NCI-H748 (cell line): ENCODE measurements at regions not wholly inside any gene's neighbourhood (a gene's known extent, or its start where the extent isn't known, plus 50 kb on each side); places are given as distances from the start of the nearest gene placed in this dataset.

Experiments used
- DNase-seq: peaks from one replicate; lab custom pipeline; 2025; ENCODE audit not compliant: unreplicated experiment; lab: John Stamatoyannopoulos, UW

DNA sequence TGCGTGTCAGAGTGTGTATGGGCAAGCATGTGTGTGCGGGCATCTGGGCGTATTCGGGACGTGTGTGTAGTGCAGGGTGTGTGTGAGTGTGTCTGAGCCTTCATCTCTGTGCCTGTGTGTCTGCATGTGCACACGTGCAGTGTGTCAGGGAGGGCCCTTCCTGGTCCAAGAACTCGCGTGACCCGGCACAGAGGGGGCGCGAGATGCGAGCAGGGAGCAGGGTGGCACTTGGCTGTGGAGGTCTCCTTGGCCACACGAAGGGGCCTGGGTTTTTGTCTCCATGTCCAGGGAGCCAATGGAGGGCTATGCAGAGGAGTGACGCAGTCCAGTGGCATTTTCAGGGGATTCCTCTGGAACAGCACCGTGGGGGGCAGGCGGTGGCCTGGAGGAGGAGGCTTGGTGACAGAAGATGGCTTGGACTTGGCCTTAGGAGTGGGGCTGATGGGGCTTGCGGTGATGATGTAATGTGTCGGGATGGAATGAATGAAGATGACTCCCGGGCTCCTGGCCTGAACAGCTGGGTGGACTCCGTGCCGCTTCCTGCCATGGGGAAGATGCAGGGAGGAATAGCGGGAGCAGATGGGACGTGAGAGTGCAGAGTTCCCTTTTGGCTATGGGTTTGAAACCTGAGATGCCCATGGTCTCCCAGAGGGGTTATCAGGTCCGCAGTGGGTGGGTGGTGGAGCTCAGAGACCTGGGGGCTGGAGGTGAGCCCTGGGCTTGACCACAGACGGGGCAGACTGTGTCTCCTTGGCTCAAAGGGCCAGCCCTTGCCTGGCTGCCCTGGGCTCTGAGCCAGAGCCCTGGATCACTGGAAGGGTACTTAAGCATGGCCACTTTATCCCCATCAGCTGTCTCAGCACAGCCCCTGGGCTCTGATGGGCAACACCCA is 208.3 kb downstream of the PHETA1 start:
- DNase-seq = no peak

DNA sequence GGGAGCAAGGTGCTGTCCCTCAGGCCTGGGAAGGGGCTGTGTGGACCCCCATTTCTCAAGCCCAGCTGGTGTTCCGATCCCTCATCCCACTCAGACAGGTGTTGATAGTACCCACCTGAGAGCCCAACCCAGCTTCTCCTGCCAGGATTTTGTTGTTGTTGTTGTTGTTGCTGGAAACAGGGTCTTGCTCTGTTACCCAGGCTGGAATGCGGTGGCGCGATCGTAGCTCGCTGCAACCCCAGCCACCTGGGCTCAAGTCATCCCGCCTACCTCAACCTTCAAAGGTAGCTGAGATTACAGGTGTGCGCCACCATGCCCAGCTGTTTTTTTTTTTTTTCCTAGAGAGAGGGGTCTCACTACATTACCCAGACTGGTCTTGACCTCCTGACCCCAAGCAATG is 209.9 kb downstream of the PHETA1 start:
- DNase-seq = no peak

DNA sequence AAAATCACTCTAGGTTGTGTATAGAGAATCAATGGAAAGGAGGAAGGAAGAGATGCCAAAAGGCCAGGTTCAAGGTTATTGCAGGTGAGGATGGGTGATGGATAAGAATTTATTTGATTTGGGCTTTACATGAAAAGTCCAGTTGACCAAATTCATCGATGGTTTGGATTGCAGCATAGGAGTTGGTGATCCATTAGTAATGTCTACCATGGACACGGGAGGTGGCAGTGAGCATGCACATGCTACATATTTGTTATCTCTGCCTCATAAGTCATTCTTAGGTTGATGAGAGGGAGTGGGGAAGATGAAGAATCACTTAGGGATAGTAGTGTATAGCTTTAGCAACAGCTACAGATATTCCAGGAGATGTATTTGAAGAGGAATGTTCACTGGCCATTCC is 211.4 kb downstream of the PHETA1 start:
- no peak for DNase-seq

DNA sequence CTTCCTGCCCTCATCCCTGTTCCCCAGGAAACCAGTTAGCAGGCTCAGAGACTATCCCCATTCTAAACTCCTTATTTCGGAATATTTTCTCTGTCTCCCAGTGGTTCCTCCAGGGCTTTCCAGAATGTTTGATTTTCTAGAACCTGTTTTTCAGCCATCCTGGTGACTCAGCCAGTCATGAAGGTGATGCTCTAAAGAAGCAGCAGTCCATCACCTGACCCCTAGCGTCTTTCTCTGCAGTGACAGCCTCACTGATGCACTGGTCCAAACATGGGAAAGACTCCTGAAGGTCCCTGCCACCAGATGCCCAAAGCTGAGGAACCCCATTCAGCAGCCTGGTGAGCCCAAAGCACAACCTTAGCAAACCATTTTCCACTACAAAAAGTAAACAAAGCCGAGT is 212.6 kb downstream of the PHETA1 start:
- DNase-seq = no peak

DNA sequence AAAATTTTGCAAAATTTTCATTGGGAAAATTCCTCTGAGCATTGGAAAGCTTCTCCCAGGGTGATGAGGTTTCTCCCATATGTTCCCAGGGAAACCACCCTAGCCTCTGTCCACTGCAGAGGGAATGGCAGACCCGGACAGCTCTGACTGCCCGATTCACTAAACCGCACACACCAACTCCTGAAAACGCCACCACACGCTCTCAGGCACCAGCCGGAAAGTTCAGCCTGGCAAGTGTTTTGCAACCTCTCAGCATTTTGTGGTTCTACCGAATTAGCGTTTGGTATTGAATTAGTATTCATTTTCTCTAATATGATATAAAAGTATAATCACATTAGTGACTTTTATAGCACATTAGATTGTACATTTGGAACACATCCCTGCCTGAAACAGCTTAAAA is 213.4 kb downstream of the PHETA1 start:
- DNase-seq = no peak

DNA sequence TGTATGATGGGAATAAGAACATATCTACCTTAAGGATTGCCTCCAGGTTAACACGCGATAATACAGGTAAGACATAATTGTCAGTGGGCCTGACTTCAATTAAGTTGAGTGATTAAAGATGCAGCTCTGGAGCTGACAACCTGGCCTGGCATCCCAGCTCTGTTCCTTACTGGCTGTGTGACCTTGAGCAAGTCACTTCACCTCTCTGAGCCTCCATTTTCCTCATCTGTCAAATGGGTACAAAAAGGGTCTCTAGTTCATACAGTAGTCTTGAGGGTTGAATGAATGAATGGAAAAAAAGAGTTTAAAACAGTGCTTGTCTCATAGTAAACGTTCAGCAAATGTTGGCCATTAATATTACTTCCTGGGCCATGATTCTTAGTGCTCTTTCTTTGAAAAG is 213.9 kb downstream of the PHETA1 start:
- no peak for DNase-seq

DNA sequence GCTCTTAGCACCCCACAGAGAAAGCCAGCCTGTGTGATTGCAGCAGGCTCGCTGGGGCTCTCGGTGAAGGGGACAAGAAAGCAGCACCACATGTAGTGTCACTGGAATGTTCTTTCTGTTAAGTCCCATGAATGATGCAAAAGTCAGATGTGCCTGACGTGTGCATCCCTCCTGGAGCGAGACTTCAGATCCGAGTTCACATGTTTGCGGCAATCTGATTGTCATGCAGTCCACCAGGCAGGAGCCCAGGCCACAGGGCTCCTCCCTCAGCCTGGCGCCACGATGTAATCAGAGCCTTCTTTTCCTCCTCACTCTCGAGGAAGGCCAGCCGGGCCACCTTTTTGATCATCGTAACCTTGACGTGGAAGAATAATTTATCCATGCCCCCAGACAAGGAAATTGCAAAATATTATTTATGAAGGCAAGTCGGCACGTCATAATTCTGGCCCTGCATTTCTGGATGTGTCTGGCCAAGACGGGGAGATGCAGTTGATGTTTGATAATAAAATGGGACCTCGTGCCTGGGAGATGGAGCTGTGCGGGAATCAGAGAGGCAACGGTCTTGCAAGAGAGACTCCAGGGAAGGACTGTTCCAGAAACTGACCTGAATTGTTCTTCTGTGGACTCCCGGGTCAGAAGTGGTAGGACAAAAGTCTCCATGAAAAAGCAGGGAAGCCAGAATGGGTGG is 214.6 kb downstream of the PHETA1 start:
- DNase-seq = no peak

DNA sequence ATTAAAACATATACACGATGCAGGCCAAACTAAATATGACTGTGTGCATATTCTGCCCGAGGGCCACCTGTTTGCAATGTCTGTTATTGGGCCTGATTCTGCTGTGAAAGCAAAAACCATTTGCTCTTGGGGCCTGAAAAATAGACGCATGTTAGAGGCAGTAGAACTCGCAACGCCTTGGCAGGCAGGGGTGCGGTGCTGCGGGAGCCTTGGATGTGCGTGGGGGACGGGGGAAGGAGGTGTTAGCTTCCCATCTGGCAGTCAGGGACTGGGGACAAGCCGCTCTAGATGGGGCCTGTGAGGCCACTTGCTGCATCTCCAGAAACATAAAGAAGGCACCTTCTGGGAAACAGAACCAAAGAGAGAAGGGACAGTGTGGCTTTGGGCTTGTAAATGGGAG is 216.3 kb downstream of the PHETA1 start:
- no peak for DNase-seq

DNA sequence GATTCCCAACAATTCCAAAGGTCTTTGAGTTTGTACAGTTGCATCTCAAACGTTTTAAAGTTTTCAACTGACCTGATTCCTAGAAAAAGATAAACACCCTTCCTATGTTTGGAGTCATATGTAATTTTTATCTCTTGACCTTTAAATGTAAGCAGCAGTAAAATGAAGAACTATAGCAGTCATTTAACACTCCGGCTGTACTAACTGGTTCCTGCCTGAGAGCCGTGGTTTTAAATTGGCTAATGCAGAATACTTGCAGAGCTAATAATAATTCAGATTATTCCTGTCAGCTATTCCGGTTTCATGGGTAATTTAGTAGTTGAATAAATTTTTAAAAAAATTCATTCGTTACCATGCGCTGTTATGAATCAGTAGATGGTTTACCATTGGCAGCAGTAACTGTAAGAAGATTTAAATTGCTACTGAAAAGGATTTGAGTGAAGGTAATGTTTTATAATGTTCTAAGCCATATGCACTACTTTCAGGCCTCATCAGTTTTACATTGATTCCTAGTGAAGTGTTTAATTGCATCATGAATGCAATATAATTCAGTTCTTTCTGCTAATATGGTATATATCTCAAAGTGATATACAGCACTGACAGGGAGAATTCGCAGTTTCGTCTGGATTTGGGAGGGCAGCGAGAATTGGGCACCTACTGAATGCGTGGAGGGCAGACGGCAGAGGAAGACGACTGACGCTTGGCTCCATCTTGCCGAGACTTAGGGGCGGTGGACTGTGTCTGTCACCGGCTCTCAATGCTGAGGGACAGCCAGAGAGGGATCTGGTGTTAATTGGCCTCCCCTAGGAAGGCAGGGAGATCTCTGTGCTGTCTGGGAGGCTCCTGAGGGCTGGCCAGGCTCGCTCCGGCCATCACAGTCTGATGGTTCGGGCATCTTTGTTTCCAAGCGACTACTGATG is 217.7 kb downstream of the PHETA1 start:
- DNase-seq = no peak

DNA sequence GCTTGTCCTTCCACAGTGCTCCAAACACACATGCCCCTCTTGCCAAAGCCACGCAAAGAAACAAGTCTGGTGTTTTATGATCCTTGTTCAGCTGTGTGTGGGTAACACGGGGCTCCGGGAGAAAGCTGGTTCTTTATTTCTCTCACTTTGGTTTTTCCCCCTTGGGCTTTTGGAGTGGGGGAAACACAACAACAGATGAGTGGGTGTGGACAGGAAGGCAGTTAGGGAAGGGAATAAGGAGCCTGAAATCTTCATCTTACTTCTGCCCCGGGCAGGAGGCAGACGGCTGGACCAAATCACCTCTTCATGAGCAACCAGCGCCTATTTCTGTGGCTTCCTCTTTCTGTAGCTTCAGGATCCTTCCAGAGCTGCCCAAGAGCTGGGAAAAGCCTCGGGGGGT is 218.5 kb downstream of the PHETA1 start:
- DNase-seq = no peak

DNA sequence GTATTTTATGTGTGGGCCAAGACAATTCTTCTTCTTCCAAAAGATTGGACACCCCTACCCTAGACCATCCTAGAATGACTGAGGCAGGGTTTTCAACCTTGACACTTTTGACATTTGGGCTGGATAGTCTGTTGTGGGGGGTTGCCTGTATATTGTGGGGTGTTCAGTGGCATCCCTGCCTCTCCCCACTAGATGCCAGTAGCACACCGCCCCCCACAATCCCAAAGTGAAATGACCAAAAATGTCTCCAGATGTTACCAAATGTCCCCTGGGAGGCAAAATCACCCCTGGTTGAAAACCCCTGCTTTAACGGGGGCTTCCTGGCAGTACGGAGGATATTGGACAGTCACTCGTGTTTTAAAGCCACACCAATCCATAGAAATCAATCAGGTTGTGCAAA is 219.6 kb downstream of the PHETA1 start:
- no peak for DNase-seq

DNA sequence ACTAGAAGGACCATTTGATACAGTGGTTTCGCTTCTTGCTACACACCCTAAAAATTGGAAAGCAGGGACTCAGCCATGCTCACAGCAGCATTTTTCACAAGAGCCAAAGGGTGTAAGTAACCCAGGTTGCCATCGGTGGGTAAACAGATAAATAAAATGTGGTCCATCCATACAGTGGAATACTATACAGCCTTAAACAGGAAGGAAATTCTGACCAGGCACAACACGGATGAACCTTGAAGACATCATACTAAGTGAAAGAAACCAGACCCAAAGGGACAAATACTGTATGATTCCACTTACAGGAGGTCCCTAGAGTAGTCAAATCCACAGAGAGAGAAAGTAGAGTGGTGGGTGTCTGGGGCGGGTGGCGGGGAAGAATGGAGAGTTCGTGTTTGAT is 220.9 kb downstream of the PHETA1 start:
- DNase-seq = no peak

DNA sequence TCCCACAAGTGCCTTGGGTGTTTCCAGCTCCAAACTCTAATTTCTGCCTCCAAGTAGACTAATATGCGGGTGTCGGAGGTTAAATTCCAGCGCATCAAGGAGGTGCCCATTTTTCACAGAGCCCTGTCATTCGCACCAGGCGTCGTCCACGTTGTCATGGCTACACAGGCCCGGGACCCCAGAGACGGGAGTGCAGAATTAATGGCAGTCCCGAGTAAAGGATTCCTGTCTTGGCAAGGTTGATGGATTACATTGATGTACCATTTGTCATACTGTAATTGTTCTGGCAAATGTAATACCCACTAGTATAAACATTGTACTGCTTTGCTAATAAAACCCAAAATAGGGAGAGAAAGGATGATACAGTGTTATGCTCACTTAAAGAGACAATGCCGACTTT is 222.9 kb upstream of the MYL2 start:
- no peak for DNase-seq

DNA sequence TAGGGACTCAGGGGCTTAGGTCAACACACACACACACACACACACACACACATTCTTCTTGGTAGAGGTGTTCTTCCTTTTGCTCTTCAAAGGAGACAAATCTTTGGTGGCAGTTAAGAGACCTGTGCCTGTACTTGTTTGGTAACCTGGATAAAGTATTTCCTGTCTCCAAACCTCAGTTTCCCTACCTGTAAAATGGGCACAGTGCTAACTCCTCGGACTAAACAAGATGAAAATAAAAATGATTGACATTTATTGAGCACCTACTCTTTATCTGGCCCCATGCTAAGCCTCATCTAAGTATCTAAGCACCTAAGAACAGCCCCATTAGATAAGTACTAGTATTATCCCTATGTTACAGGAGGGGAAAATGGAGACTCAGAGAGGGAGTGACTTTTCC is 220.8 kb upstream of the MYL2 start:
- no peak for DNase-seq

DNA sequence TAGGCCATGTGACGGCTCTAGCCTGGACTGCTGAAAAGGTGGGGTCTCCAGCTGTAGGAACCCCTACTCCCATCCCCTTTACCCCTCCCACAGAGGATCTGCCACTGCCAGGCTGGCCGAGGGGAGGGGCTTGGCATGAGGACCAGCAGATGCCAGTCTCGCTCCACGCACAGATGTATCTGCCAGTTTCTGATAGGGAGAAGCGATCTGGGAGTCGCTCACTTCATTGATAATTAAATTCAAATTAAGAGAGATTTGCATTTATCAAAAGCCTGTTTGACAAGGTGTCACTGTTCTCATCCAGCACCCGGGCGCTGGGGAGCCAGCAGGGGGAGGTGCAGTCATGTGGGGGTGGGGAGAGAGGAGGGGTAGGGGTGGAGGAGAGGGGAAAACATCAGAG is 217.6 kb upstream of the MYL2 start:
- DNase-seq = no peak

DNA sequence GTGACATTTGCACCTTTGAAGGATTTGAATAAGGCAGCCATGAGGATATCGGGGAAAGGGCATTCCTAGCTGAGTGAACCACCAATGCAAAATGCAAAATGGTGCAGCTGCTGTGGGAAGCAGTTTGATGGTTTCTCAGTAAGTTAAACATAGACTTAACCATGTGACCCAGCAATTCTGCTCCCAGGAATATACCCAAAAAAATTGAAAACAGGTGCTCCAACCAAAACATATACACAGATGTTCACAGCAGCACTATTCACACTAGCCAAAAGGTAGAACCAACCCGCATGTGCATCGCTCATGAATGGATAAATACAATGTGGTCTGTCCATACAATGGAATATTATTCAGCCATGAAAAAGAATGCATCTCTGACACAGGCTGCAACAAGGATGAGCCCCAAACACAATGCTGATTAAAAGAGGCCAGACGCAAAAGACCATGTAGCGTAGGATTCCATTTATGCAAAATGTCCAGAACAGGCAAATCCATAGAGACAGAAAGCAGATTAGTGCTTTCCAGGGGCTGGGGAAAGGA is 215.0 kb upstream of the MYL2 start:
- no peak for DNase-seq

DNA sequence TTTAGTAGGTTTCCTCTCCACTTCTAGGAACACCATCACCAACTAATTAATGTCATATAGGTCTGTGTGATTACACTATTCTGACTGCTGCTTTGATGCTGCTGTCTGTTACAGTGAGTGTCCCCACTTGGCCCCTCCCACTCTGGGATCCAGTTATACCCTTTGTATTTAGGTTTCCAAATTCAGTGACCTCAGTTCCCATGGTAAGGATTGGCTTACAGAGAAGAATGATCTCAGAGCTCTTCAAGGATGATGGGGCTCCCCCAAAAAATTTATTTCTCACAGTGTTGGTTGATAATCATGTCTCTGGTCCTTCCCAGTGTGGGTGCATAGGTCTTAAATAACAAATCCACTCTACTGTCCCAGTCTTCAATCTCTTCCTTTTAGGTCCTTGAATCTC is 210.0 kb upstream of the MYL2 start:
- DNase-seq = no peak

DNA sequence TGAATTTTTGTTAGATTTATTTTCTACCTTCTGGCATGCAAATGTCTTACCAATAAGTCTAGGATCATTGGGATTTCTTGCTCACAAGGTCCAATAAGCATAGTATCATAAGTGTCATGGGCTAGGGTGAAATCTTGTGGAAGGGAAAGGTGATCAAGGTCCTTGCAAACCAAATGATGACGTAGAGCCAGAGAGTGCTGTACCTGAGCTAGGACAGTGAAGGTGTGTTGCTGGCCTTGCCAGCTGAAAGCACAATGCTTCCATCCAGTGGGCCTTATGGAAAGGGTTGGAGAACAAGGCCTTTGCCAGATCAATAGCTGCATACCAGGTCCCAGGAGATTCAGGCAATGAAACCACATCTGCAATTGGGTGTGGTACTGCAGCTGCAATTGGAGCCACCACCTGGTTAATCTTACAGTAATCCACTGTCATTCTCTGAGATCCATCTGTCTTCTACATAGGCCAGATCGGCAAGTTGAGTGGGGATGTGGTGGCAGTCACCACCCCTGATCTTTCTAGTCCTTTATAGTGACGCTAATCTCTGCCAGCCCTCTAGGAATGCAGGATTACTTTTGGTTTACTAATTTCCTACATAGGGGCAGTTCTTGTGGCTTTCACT is 208.9 kb upstream of the MYL2 start:
- no peak for DNase-seq

DNA sequence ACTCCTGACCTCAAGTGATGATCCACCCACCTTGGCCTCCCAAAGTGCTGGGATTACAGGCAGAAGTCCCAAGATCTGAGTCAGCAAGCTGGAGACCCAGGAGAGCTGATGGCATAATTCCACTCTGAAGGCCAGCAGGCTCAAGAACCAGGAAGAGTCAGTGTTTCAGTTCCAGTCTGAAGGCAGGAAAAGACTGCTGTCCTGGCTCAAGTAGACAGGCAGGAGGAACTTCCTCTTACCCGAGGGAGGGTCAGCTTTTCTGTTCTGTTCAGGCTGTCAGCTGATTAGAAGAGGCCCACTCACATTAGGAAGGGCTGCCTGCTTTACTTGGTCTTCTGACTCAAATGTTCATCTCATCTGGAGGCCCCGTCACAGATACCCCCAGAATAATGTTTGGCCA is 206.0 kb upstream of the MYL2 start:
- no peak for DNase-seq

DNA sequence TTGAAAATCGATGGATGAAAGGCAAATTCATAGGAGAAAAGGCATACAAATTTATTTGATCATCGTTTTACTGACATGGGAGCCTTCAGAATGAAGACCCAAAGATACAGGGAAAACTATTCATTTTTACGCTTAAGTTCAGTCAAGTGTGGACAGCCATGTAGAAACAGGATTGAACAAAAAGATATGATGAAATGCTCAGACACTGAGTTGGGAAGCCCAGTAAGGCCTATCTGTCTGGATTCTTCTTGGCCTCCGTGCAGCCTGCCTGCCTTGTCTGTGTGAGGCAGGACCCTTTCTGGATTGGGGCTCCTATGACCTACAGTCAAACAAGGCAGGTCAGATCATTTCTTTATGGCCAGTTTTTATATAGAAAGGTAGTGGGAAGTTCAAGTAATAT is 203.8 kb upstream of the MYL2 start:
- DNase-seq = no peak

DNA sequence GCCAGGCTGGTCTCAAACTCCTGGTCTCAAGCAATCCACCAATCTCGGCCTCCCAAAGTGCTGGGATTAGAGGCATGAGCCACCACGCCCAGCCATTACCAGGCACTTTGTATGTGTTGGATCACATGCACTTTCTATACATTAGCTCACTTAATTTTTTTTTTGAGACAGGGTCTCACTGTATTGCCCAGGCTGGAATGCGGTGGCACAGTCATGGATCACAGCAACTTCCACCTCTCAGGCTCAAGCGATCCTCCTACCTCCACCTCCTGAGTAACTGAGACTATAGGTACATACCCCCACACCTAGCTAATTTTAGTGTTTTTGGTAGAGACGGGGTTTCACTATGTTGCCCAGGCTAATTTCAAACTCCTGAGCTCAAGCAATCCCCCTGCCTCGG is 203.0 kb upstream of the MYL2 start:
- DNase-seq = no peak
